ENCODE measurements at regions not wholly inside any gene's neighbourhood (a gene's known extent, or its start where the extent isn't known, plus 50 kb on each side); places are given as distances from the start of the nearest gene placed in this dataset.

- no peak for DNase-seq (ENCODE audit: low read depth in 2 of 2)
These were observed 608.8 kb upstream of the BOD1L1 start for GRCh38 chr4:14236359-14236758.

DNA sequence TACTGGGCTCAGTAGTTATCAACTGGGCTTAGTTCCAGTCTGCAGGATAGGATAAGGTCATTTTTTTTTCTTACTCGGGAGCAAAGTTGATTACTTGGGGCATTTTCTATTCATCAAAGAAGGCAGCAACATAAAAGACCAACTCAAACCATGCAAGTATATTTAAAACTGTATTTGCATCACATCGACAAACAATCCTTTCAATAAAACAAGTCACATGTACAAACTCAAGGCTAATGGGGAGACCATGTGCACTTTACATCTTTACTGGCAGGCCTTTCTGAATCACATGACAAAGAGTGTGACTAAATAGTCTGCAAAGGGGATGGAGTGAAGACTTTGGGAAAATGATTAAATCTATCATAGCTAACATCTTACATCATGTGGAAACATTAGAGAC, 610.4 kb upstream of the BOD1L1 start:
- no peak for DNase-seq (ENCODE audit: low read depth in 2 of 2)

DNA sequence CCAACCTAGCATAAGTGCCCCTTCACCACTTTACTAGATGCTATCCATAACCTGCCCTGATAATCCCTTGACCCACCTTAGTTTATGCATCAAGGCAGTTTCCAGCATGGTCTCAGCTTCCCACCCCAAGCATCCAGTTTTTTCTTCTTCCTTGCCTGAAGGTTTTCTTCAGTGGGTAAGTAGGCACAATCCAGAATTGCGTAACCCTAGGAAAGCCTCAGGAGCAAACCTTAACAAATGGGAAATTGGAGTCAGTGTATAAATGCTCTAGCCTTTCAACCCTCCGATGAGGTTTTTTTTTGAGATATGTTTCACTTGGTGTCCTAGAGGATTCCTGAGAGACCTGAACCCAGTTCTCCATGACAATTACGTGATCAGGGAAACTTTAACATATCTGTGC, 614.0 kb upstream of the BOD1L1 start:
- no peak for DNase-seq (ENCODE audit: low read depth in 2 of 2)

DNA sequence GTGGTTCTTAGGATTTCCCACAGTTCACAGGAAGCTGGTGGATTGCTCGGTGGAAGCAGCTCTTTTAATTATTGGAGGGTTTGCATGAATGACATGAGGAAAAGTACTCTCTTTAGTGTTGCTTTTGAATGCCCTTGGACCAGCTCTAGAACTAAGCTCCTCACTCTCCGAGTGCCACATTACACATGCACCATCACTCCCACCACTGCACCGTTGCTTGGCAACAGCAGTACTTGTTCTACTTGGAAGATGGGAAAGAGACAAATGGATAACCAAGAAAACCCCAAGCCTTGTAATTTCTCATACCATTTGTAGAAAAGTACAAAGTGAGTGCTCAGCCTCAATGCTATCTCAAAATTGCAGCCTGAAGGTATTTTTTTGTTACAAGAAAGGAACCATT, 620.2 kb upstream of the BOD1L1 start:
- DNase-seq (ENCODE audit: low read depth in 2 of 2) = no peak

DNA sequence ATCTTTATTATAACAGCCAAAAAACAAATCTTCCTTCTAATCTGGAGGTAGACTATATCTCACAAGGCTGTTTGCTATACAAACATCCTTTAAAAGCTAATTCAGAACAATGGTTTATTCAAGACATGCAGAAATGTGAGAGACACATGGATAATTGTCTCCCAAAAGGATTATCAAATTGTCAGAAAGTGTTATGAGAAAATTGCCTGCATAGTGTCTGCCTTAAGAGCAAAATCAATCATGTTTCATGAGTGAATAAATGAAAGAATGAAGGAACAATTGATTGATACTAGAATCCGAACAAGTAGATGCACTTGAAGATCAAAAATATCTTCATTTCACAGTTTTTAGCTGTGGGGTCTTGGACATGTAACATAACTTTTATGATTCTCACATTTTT, 621.7 kb upstream of the BOD1L1 start:
- DNase-seq (ENCODE audit: low read depth in 2 of 2) = no peak

- no peak for DNase-seq (ENCODE audit: low read depth in 2 of 2)
These were observed 626.7 kb upstream of the BOD1L1 start for GRCh38 chr4:14254252-14254651.

DNA sequence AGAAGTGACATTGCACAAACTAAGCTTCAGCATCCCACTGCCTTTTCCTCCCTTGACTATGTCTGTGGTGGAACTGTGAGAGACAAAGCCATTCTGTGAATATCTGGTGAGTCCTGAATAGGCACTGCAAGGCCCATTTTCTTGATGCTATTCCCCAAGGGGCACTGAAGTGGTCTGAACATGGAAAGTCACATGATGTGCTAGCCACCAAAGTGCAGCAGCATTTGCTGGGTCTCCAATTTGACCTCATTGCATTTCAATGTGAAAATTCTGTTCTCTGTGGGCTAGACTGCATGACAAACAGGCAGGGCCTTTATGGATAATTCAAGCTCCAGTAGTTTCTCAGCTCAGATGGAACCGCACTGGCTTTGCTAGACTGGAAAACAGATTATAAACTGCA, 627.4 kb upstream of the BOD1L1 start:
- DNase-seq (ENCODE audit: low read depth in 2 of 2) = no peak

DNA sequence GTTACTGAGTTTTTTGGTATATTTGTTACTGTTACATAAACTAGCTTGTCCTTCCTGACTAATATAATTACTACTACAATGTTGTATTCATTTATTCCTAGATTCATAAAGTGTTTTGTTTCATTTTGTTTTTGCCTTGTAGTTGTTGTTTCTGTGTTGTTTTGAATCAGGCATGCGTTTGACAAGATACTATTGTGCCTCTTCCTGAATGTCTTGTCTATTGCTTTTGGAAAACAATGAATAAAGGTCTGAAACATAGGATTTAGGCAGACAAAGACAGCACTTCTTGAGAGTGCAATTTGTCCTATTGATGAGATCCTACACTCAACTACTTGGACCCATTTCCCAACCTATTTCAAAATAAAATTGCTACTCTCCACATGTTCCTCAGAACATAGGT, 630.4 kb upstream of the BOD1L1 start:
- DNase-seq (ENCODE audit: low read depth in 2 of 2) = no peak

- no peak for DNase-seq (ENCODE audit: low read depth in 2 of 2)
These were observed 632.4 kb upstream of the BOD1L1 start for GRCh38 chr4:14259936-14260335.

GRCh38 chr4:14260591-14260990, 633.1 kb upstream of the BOD1L1 start:
- no peak for DNase-seq (ENCODE audit: low read depth in 2 of 2)

GRCh38 chr4:14262221-14262620, 634.7 kb upstream of the BOD1L1 start:
- no peak for DNase-seq (ENCODE audit: low read depth in 2 of 2)

- no peak for DNase-seq (ENCODE audit: low read depth in 2 of 2)
These were observed 636.9 kb upstream of the BOD1L1 start for GRCh38 chr4:14264437-14264836.

DNA sequence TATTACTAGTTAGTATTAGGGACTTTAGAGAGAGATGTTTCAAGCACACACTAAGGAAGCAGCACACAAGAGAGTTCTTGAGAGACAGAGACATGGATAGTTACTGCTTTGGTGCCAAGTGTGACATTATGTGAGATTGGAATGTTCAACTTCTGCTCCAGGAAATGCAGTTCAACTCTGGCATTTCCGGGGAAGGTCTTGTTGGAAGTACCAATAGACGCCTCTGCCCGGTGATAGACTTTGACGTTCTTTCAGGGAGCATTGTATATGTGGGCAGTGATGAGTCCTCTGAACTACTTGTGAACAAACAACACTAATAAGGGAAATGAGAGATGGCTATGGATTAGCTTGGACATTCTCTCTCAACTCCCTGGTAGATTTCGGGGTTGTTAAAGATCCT, 638.1 kb upstream of the BOD1L1 start:
- no peak for DNase-seq (ENCODE audit: low read depth in 2 of 2)

DNA sequence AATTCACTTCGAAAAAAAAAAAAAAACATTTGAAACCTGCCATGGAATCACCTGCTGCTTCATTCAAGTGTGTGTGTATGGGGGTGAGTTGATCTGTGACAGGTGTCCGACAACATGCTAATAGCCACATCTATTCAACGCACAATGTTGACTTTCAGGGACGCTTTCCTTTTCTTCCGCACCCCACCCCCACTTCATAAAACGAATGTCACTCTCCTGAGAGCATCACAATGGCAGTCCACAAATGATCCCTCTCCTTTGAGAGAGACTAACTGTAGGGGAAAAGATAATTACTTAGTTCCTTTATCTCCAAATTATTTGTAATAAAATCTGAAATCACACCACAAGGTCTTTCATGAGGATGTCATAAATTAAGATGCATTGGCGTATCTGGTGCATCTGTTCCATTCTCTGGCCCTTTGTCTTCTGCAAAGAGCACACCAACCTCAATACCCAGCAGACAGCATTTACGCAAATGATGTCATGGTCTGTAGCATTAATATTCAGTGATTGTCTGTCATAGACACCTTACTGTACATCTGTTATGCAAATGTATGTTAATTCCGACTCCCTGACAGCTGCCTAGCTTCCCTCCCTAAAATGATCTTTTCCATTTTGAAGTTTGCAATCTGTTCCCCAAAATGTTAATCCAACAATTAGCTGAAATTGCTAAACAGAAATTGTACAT, 640.0 kb upstream of the BOD1L1 start:
- no peak for DNase-seq (ENCODE audit: low read depth in 2 of 2)

DNA sequence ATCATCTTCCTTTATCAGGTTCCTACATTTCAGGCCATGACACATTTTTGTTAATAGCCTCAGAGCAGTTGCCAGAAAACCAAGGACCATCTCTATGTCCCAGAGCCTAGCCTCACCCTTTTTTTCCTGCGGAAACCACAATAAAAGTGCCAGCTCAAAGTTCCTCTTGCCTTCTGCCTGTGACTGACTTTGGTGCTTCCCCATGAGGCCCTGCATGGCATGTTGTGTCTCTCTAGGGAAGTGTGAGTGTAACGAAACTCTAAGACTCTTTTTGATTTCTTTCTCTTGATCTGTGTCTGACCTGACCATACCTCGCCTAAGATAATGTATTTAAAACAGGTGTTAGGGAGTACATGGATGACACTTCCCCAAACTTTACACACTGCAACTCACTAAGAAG, 642.3 kb upstream of the BOD1L1 start:
- no peak for DNase-seq (ENCODE audit: low read depth in 2 of 2)

- no peak for DNase-seq (ENCODE audit: low read depth in 2 of 2)
These were observed 644.7 kb upstream of the BOD1L1 start for GRCh38 chr4:14272206-14272605.

DNA sequence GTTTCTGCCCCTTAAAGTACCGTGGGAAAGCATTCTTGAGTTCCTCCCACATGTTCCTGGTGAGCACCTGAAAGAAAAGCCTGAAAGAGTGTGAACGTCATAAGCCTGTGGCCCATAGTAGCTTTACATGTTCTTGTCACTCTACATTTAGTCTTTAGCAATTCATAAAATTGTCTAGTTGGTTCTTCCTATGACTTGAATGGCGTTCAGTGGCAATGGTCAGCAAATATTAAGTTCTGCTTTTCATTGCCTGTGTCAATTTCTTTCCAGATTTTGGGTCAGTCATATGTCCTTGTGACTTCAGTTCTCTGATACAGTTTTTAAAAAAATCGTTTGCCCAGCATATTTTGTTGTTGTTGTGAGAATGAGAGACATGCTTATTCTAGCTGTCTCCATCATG, 650.0 kb upstream of the BOD1L1 start:
- no peak for DNase-seq (ENCODE audit: low read depth in 2 of 2)

DNA sequence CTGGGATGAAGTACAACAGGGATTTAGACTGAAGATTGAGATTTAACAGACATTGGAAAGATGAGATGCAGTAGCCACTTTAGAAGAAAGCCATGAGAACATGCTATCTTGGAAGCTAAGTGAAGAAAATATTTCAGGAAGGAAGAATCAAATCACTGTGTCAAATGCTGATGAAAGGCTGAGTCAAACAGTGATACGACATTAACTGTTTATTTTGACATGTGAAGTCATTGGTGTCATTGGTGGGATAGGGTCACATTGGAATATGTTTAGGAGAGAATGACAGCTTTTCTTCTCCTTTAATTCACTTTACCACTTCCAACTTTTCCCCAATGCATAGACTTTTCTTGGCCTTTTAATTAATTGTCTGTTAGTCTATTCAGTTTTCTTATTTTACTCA, 653.0 kb upstream of the BOD1L1 start:
- DNase-seq (ENCODE audit: low read depth in 2 of 2) = no peak

GRCh38 chr4:14284578-14284977, 657.1 kb upstream of the BOD1L1 start:
- no peak for DNase-seq (ENCODE audit: low read depth in 2 of 2)

DNA sequence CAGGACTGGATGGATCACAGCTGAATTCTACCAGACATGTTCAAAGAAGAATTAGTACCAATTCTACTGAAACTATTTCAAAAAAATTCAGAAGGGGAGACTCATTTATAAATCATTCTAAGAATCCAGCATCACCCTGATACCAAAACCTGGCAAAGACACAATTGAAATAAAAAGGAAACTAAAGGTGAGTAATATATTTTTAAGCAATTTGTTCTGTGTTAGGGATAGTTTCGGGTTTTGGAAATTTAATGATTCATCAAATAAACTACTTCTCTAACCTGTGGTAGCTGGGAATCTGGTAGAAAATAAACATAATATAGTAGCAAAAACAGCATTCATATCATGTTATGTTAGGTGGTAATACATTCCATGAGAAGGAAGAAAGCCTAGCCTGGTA, 662.2 kb upstream of the BOD1L1 start:
- DNase-seq (ENCODE audit: low read depth in 2 of 2) = no peak

- DNase-seq (ENCODE audit: low read depth in 2 of 2) = no peak
These were observed 666.1 kb upstream of the BOD1L1 start for GRCh38 chr4:14293582-14293981.

- no peak for DNase-seq (ENCODE audit: low read depth in 2 of 2)
These were observed 667.1 kb upstream of the BOD1L1 start for GRCh38 chr4:14294611-14295010.

GRCh38 chr4:14299166-14299565, 671.6 kb upstream of the BOD1L1 start:
- no peak for DNase-seq (ENCODE audit: low read depth in 2 of 2)

DNA sequence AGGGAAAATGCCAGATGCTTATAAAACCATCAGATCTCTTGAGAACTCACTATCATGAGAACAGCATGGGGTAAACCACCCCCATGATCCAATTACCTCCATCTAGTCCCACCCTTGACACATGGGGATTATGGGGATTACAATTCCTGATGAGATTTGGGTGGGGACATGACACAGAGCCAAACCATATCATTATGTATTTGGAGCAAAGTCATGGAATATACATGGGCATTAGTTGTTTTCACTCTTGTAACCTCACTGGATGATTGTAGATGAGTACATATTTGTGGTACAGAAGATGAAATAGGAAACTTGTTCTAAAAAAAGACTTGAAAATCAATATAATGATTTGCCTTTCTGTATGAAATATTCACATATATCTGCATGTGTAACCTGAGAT, 674.5 kb upstream of the BOD1L1 start:
- no peak for DNase-seq (ENCODE audit: low read depth in 2 of 2)

All from stimulated activated CD4-positive, alpha-beta T cell treated with anti-CD3 and anti-CD28 coated beads, Interleukin-4, amount 100 ng/mL, for 48 hours (primary cell).